ENCODE measurements at regions not wholly inside any gene's neighbourhood (a gene's known extent, or its start where the extent isn't known, plus 50 kb on each side); places are given as distances from the start of the nearest gene placed in this dataset.

GRCh38 chr9:73741316-73741715 lies 589.7 kb downstream of the ANXA1 start:
- TF ChIP-seq EZH2 (IDR thresholded peaks at IDR 0.05) (no peak), POLR2AphosphoS5 (IDR thresholded peaks at IDR 0.05; ENCODE audit: borderline replicate concordance, low read depth, low read length) (no peak), FOXP2 (optimal IDR thresholded peaks at IDR 0.05; ENCODE audit: control extremely low read depth, extremely low read length, insufficient read depth) (no peak)
